ENCODE measurements at regions not wholly inside any gene's neighbourhood (a gene's known extent, or its start where the extent isn't known, plus 50 kb on each side); places are given as distances from the start of the nearest gene placed in this dataset.

- no peak for DNase-seq (ENCODE audit: low read depth in 2 of 2)
Measured at GRCh38 chr6:113560908-113561307, 296.2 kb upstream of the MARCKS start.

DNA sequence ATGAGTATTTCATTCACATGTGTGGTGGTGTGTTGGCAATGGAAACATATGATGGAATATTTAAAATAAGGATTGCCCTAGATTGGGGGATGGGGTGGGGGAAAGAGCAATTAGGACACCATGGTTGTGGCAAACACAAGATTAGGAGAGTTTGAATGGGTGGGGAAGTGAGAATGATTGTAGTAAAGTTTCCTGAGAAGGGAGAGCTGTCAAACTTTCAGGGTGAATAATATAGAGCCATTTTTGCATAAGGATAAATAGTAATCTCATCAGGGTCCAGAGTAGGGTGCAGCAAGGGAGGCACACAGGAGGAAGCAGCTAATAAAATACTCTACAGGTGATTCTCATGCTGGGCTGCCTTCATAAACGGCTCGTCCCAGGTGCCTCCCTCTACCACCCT, 294.9 kb upstream of the MARCKS start:
- DNase-seq (ENCODE audit: low read depth in 2 of 2): no peak

GRCh38 chr6:113564371-113565171, 292.6 kb upstream of the MARCKS start:
- DNase-seq (ENCODE audit: low read depth in 2 of 2): no peak

DNA sequence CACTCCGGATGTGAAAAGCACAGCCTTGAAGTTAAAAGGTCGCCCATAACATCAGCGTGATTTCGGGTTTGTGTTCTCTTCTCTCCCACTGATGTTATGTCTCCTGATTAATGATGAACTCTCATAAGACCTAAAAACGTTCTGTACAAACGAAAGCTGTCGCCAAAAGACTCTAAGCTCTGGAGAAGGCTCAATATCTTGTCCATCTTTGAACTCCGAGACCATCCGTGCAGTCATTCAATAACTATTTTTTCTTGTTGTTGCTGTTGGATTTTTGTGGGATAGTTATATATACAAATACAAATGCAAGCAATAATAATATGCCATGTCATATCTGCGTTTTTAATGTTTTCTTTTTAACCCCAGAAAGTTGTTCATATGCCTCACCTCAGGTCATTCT, 291.8 kb upstream of the MARCKS start:
- DNase-seq (ENCODE audit: low read depth in 2 of 2): no peak

- no peak for DNase-seq (ENCODE audit: low read depth in 2 of 2)
Measured at GRCh38 chr6:113570161-113570560, 287.0 kb upstream of the MARCKS start.

DNA sequence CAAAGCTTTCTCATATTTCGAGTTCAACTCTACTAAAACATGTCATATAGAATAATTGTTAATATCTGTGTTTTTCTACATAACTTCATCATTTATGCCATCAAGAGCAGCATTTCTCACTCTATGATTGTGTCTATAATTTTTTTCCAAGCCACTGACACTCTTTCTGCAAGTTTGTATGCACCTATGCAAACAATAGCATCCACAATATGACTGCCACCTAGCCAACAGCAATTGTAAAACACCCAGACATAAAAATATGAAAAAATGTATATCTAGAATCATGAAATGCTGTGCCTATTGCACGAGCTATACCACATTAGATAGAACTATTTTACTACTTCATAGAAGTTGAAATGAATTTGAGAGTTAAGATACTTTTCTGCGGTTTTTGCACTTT, 286.5 kb upstream of the MARCKS start:
- DNase-seq (ENCODE audit: low read depth in 2 of 2): no peak

DNA sequence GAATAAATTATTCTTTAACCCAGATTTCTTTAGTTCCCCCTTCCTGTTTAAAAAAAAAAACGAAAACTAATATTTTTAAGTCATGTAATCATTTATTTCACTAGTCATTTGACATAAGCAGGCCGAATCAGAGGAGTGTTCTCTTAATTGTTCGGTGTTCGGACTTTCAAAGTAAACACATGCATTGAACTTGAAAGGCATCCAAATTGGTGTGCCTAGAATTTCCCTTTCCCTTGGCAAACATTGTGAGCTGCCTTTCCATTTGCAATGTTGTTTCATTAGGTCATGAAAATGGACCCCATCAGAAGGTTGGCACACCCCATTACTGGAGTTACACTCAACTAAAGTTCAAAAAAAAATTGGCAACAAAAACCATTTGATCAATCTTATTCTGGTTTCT, 283.0 kb upstream of the MARCKS start:
- no peak for DNase-seq (ENCODE audit: low read depth in 2 of 2)

- DNase-seq (ENCODE audit: low read depth in 2 of 2): no peak
Measured at GRCh38 chr6:113576310-113576709, 280.8 kb upstream of the MARCKS start.

DNA sequence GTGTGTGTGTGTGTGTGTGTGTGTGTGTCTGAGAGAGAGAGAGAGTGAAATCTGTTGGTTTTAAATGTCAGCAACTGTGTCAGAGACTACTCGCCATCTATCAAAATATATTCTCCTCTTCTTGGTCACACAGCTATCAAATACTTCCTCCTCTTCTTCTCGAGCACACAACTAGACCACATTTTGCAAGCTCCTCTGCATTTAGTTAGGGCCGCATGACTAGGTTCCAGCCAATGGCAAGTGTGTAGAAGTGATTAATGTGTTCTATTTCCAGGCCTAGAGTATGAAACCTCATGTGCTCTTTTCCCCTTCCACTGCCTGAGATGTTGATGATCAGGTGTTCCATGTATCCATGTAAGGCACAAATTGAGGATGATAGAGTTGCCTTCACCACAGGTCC, 278.5 kb upstream of the MARCKS start:
- no peak for DNase-seq (ENCODE audit: low read depth in 2 of 2)

DNA sequence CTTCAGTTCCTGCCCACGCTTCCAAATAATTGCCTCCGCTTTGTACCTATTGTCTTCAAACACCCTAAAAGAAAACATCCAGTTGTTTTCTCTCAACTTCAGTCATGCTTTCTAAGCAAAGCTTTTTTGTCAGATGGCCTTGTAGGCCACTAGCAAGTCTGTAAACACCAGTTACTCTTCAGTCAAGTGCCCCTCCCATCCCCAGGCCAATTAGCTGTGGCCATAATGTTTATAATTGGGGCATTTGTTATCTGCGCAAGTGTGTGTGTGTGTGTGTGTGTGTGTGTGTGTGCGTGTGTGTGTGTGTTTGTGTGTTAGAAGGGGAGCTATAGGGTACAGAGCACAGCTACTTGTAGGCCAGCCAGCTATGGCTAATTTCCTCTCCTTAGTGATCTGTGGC, 272.4 kb upstream of the MARCKS start:
- no peak for DNase-seq (ENCODE audit: low read depth in 2 of 2)

DNA sequence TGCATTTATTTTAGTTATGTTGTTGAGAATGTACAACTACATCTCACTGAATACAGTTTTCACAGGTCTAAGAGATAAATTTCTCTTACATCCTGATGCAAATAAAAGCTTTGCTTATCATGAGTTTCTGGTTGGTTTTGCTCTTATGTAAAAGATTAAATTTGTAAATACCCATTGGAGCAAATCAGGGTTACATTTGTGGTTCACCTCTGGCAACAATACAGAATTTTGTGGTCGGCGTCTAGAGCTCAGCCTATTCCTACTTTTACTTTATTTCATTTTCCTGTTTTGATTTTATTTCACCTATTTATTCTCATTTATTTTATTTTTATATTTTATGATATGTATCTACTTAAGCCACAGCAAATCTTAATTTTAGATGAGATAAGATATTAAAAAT, 271.9 kb upstream of the MARCKS start:
- DNase-seq (ENCODE audit: low read depth in 2 of 2): no peak

GRCh38 chr6:113586413-113587077, 270.6 kb upstream of the MARCKS start:
- no peak for DNase-seq (ENCODE audit: low read depth in 2 of 2)

- no peak for DNase-seq (ENCODE audit: low read depth in 2 of 2)
Measured at GRCh38 chr6:113587078-113587699, 270.0 kb upstream of the MARCKS start.

- no peak for DNase-seq (ENCODE audit: low read depth in 2 of 2)
Measured at GRCh38 chr6:113588646-113589045, 268.5 kb upstream of the MARCKS start.

DNA sequence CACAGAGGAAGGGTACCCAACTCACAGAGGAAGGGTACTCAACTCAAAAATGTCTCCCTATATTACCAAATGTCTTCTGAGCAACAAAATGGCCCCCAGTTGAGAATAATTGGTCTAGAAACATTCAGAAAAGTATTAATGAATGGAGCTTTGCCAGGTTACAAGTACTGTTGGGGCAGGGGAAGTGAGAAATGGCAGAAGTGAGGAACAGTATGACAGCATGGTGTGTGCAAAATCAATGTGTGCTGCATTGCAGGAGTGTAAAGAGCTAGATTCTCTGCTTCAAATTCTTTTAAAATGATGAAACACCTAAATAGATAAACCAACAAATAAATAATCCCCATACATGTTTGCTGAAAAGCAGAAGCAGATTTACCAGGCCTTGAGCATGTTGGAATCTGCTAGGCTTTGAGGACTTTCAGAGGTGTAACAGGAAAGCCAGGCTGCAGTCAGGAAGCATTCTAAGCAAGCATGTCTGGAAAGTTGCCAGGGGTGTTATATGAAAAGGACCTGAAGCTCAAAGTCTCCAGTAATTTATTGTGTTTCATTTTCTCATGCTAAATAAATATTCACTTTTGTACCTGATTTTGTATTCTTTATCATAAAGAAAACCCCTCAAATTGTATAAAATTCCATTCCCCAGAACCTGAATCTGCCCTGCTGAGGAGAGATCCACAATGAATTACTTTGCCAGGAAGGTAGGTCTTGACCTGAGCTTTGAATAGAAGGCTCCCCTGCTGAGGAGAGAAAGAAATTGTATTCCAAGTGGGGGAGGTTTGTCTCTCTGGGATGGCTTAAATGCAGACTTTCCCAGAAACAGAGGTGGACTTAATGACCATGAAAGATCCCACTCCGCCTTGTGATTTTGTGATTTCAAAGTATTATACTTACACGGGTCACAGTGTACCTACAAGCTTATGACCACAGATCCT, 265.0 kb upstream of the MARCKS start:
- no peak for DNase-seq (ENCODE audit: low read depth in 2 of 2)

- no peak for DNase-seq (ENCODE audit: low read depth in 2 of 2)
Measured at GRCh38 chr6:113594726-113595125, 262.4 kb upstream of the MARCKS start.

- DNase-seq (ENCODE audit: low read depth in 2 of 2): no peak
Measured at GRCh38 chr6:113595911-113596376, 261.2 kb upstream of the MARCKS start.

DNA sequence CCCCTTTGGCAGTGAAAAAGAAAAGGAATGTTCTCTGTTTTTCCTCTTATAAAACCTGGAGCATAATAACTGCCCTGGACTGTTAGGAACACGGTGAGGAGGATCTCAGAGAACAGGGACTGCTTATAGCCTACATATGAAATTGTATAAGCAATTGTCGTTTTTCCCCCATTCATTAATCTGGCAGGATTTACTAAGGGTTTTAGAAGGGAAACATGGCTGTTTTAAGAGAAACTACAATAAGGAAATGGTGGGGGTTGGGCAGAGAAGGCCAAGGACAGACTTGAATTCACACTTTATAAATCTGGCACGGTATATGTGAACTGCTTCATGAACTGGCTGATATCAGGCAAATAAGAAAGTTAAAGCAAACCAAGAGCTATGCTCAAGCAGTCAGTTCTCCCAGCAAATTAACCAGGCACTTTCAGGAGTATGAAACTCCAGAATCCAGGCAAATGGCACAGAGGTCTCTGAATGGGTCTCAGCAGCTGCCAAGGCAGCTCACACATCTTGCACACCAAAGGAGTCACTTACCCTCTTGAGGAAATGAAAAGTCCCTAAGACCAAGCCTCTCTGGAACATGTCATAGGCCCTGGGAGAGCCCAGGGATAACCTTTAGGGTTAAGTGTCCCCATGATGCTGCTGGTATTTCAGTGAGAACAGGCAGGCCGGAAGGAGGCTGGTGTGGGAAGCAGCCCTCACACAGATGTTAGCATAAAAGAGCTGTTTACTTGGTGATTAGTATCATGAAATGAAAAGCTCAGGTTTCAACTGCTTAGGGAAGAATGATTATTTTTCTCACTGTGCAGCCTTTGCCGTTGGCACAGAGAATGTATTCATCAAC, 260.5 kb upstream of the MARCKS start:
- DNase-seq (ENCODE audit: low read depth in 2 of 2): no peak

GRCh38 chr6:113597231-113597583, 259.9 kb upstream of the MARCKS start:
- DNase-seq (ENCODE audit: low read depth in 2 of 2): no peak

DNA sequence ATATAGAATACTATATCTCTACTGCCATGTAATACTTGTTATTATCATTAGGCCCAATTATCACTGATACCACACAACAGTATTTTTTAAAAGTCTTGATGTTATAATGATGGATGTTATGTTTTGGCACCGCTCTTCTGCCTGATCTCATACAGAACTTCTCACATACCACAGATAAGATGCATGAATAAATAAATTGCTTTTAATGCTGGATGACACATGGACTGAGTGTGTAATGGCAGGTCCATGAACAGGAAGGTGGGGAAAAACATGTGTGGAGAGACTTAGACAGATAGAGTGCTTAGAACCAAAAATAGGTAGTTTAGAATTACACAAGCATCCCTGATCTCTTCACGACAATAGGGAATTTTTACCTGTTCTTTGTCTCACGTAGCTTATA, 258.4 kb upstream of the MARCKS start:
- DNase-seq (ENCODE audit: low read depth in 2 of 2): no peak

- no peak for DNase-seq (ENCODE audit: low read depth in 2 of 2)
Measured at GRCh38 chr6:113599444-113599843, 257.7 kb upstream of the MARCKS start.

All from stimulated activated CD4-positive, alpha-beta T cell treated with anti-CD3 and anti-CD28 coated beads, Interleukin-4, amount 100 ng/mL, for 48 hours (primary cell).